ENCODE measurements at regions not wholly inside any gene's neighbourhood (a gene's known extent, or its start where the extent isn't known, plus 50 kb on each side); places are given as distances from the start of the nearest gene placed in this dataset.

GRCh38 chr7:69428089-69428488 lies 170.2 kb upstream of the AUTS2 start:
- TF ChIP-seq EZH2 (IDR thresholded peaks at IDR 0.05; ENCODE audit: borderline replicate concordance, low read depth, low read length, severe bottlenecking): no peak
- TF ChIP-seq CTCF (IDR thresholded peaks at IDR 0.05; ENCODE audit: borderline replicate concordance, extremely low read depth, low read length, poor library complexity, severe bottlenecking): no peak

Measured in DND-41 (cell line).